OCI-LY3 (cell line): ENCODE measurements at regions not wholly inside any gene's neighbourhood (a gene's known extent, or its start where the extent isn't known, plus 50 kb on each side); places are given as distances from the start of the nearest gene placed in this dataset.

Source experiments
- EZH2phosphoT487 ChIP-seq: fragments of 200-600 bp; shearing (Covaris generic); IDR thresholded peaks from 2 replicates; pipeline ENCODE4 v1.6.1; 2018; ENCODE audit warnings: antibody characterized with exemption, mixed run types, low read depth
- TF ChIP-seq, protein P1 (sequence below): fragments of 200-600, 300-600 bp; sonication (generic); IDR thresholded peaks from 2 replicates; pipeline ENCODE4 v1.5.1; 2014; ENCODE audit warnings: antibody characterized with exemption, low read length, low read depth

DNA sequence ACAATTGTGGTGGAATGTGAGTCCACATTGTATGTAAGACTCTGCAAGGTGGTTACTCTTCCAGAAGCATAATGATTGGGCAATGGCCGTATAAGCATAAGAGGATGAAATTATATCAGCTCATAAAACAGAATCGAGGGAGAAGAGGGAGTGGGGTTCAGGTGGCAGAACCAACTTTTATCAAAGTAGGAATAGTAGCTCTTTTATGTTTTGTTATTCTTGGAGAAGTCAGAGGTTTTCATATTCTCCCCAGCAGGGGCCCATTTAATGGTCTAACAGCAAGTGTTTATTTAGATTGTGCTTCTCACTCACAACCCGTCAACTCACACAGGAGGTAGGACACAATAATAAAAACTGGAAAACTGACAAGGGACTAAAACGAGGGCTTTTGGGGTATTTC lies 291.3 kb upstream of the CD180 start:
- TF ChIP-seq, protein P1, sequence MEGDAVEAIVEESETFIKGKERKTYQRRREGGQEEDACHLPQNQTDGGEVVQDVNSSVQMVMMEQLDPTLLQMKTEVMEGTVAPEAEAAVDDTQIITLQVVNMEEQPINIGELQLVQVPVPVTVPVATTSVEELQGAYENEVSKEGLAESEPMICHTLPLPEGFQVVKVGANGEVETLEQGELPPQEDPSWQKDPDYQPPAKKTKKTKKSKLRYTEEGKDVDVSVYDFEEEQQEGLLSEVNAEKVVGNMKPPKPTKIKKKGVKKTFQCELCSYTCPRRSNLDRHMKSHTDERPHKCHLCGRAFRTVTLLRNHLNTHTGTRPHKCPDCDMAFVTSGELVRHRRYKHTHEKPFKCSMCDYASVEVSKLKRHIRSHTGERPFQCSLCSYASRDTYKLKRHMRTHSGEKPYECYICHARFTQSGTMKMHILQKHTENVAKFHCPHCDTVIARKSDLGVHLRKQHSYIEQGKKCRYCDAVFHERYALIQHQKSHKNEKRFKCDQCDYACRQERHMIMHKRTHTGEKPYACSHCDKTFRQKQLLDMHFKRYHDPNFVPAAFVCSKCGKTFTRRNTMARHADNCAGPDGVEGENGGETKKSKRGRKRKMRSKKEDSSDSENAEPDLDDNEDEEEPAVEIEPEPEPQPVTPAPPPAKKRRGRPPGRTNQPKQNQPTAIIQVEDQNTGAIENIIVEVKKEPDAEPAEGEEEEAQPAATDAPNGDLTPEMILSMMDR = no peak
- TF ChIP-seq EZH2phosphoT487 = no peak
